ENCODE measurements at regions not wholly inside any gene's neighbourhood (a gene's known extent, or its start where the extent isn't known, plus 50 kb on each side); places are given as distances from the start of the nearest gene placed in this dataset.

DNA sequence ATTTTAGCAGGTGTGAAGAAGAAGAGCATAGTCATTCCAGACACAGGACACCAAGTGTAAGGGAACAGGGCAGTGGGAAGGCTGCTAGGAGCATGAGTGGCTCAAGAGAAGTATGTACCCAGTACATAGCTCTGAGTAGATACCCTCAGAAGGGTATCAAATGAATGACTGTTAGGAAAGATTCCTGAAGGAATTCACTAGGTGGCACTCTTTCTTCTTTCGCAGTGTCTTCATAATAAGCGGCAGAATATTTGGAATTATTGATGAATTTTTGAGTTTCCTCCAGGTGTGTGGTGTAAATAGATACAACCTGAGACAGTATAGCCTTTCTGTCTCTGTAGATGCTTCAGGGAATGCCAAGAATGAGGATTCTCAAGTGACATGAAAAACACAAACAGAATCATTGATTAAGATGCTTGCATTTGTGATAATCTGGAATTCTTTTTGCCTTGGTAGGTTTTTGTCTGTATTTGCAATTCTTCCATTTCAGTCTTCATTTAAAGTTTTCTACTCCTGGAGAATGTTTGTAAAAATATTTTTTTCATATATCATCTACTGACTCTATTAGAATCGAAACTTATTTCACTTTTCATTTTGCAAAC is 264.3 kb upstream of the RIMS1 start:
- Mint-ChIP-seq H3K27me3 (ENCODE audit: low read depth) (no peaks in the 10 kb centered on the region), H3K4me1 (no peaks in the 10 kb centered on the region), H3K4me3 (no peak overlapping the region), H3K36me3 (ENCODE audit: insufficient read depth in 1 of 3, low read depth in 3 of 3) (peaks cover 7 to 28% (median 21%) of the 10 kb centered on the region in 3 experiments; a peak in 6 of 7 replicates), H3K9me3 (peaks cover 27 to 28% of the 10 kb centered on the region in 2 experiments), H3K27ac (no peak overlapping the region)
- Histone ChIP-seq H3K4me2 (ENCODE audit: insufficient read depth, insufficient read length, low read length) (no peak overlapping the region), H3K79me2 (ENCODE audit: insufficient read depth, low read length) (no peaks in the 10 kb centered on the region), H3K18ac (ENCODE audit: insufficient read length, low read depth, low read length) (no peak overlapping the region), H2AFZ (ENCODE audit: low read length) (no peak overlapping the region), H2BK15ac (ENCODE audit: low read depth, low read length) (no peak overlapping the region), H3T11ph (ENCODE audit: low read length) (no peak overlapping the region), H3K56ac (ENCODE audit: insufficient read length, low read depth, low read length) (no peak overlapping the region), H3K4me1 (ENCODE audit: insufficient read depth, low read length) (no peaks in the 10 kb centered on the region), H3K79me1 (ENCODE audit: insufficient read depth, low read depth, low read length, poor library complexity, severe bottlenecking) (no peaks in the 10 kb centered on the region), H4K91ac (ENCODE audit: insufficient read length, low read depth, low read length) (no peak overlapping the region), H2BK20ac (ENCODE audit: low read depth, low read length, poor library complexity, severe bottlenecking) (no peak overlapping the region), H3K9ac (ENCODE audit: extremely low read depth, insufficient read length, low read length) (no peak overlapping the region), H3K14ac (ENCODE audit: insufficient read depth, low read length) (no peak overlapping the region), H3K4ac (ENCODE audit: low read depth, low read length) (no peak overlapping the region), H2BK12ac (ENCODE audit: insufficient read length, low read depth, low read length) (no peak overlapping the region), H2AK5ac (ENCODE audit: insufficient read length, low read length) (no peak overlapping the region), H3K9me3 (ENCODE audit: control insufficient read depth, low read depth, low read length) (peaks cover 8% of the 10 kb centered on the region), H3K27me3 (ENCODE audit: insufficient read depth, low read length) (no peaks in the 10 kb centered on the region), H3K23me2 (ENCODE audit: insufficient read length, low read depth, low read length, poor library complexity, severe bottlenecking) (no peaks in the 10 kb centered on the region), H2BK5ac (ENCODE audit: insufficient read length, low read length) (no peak overlapping the region), H4K20me1 (ENCODE audit: control insufficient read depth, insufficient read depth, insufficient read length) (no peaks in the 10 kb centered on the region), H3K27ac (ENCODE audit: insufficient read length, low read depth, low read length) (no peak overlapping the region), H2BK120ac (ENCODE audit: low read depth, low read length, poor library complexity, severe bottlenecking) (no peak overlapping the region), H4K8ac (replicated peaks; ENCODE audit: insufficient read length, low read depth, low read length) (no peak overlapping the region), H3K23ac (ENCODE audit: insufficient read length, low read depth, low read length) (no peak overlapping the region), H4K5ac (ENCODE audit: insufficient read length, low read depth, low read length) (no peak overlapping the region)
- peak; percentile 74 for TF ChIP-seq CTCF (conservative IDR thresholded peaks at IDR 0.05)
- no peak for DNase-seq
- WGBS (ENCODE audit: extremely low coverage, insufficient read length, low lambda C conversion rate) = no CpG with 5 or more reads among the region's 3 CpGs
